Duodenal mucosa (tissue), 2 donors: ENCODE measurements at regions not wholly inside any gene's neighbourhood (a gene's known extent, or its start where the extent isn't known, plus 50 kb on each side); places are given as distances from the start of the nearest gene placed in this dataset.

Experiments used
- H3K27ac ChIP-seq: one replicate; pipeline ENCODE4 v1.7.0; 2013; ENCODE audit warnings: low read depth, low read length
- H3K27me3 ChIP-seq, 2 donors: one replicate each; pipeline ENCODE4 v1.7.0; 2013; ENCODE audit warnings: low read length in 2 of 2, control low read depth in 1 of 2; ENCODE audit not compliant: insufficient read depth in 2 of 2, control insufficient read depth in 1 of 2
- H3K36me3 ChIP-seq, 2 donors: one replicate each; pipeline ENCODE4 v1.7.0; 2013; ENCODE audit warnings: low read length in 2 of 2, control low read depth in 1 of 2; ENCODE audit not compliant: insufficient read depth in 2 of 2, control insufficient read depth in 1 of 2
- H3K4me1 ChIP-seq, 2 donors: one replicate each; pipeline ENCODE4 v1.7.0; 2013; ENCODE audit warnings: low read length in 2 of 2, control low read depth in 1 of 2; ENCODE audit not compliant: insufficient read depth in 2 of 2, control insufficient read depth in 1 of 2
- H3K4me3 ChIP-seq, 2 donors: one replicate each; pipeline ENCODE4 v1.7.0; 2013; ENCODE audit warnings: low read length in 2 of 2, low read depth in 1 of 2
- H3K9ac ChIP-seq, 2 donors: one replicate each; pipeline ENCODE4 v1.7.0; 2013; ENCODE audit warnings: low read length in 2 of 2, low read depth in 1 of 2
- H3K9me3 ChIP-seq, 2 donors: one replicate each; pipeline ENCODE4 v1.7.0; 2013; ENCODE audit warnings: low read length in 2 of 2, control low read depth in 1 of 2; ENCODE audit not compliant: control insufficient read depth in 1 of 2

GRCh38 chr17:71371809-71372208 is 749.0 kb upstream of the SOX9 start:
- Histone ChIP-seq H3K9ac (no peak overlapping the region), H3K27ac (no peak overlapping the region), H3K36me3 (no peaks in the 10 kb centered on the region), H3K9me3 (no peaks in the 10 kb centered on the region), H3K4me3 (no peak overlapping the region), H3K27me3 (no peaks in the 10 kb centered on the region), H3K4me1 (no peaks in the 10 kb centered on the region)

DNA sequence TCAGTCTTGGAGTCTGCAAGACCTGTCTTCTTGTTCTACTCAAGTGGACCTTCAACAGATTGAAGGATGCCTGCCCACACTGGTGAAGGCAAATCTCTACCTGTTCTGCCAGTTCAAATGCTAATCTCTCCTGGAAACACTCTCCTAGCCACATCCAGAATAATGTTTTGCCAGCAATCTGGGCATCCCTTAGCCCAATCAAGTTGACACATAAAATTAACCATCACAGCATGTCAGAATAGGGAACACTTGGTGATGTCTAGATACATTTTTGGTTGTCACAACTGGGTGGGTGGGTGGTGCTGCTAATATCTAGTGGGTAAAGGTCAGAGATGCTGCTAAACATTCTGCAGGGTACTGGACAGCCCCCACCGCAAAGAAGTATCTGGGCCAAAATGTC is 744.9 kb upstream of the SOX9 start:
- Histone ChIP-seq H3K27me3 (no peaks in the 10 kb centered on the region), H3K27ac (no peak overlapping the region)

GRCh38 chr17:71376933-71377332 is 743.9 kb upstream of the SOX9 start:
- no peaks in the 10 kb centered on the region for H3K36me3 ChIP-seq
- H3K27me3 ChIP-seq: no peaks in the 10 kb centered on the region
- H3K9ac ChIP-seq: no peak overlapping the region
- no peak overlapping the region for H3K4me3 ChIP-seq
- no peak overlapping the region for H3K27ac ChIP-seq
- H3K9me3 ChIP-seq: no peaks in the 10 kb centered on the region
- H3K4me1 ChIP-seq: no peaks in the 10 kb centered on the region

More for the DNA sequence above, 744.9 kb upstream of the SOX9 start:
- H3K9ac ChIP-seq: no peak overlapping the region
- no peaks in the 10 kb centered on the region for H3K36me3 ChIP-seq
- no peaks in the 10 kb centered on the region for H3K9me3 ChIP-seq
- no peak overlapping the region for H3K4me3 ChIP-seq
- H3K4me1 ChIP-seq: no peaks in the 10 kb centered on the region

GRCh38 chr17:71378036-71378435 is 742.8 kb upstream of the SOX9 start:
- Histone ChIP-seq H3K9me3 (no peaks in the 10 kb centered on the region), H3K27me3 (no peaks in the 10 kb centered on the region), H3K36me3 (no peaks in the 10 kb centered on the region), H3K4me3 (no peak overlapping the region), H3K27ac (no peak overlapping the region), H3K9ac (no peak overlapping the region), H3K4me1 (no peaks in the 10 kb centered on the region)

GRCh38 chr17:71378741-71379140 is 742.1 kb upstream of the SOX9 start:
- Histone ChIP-seq H3K4me3 (no peak overlapping the region), H3K27ac (no peak overlapping the region), H3K36me3 (no peaks in the 10 kb centered on the region), H3K9me3 (no peaks in the 10 kb centered on the region), H3K27me3 (no peaks in the 10 kb centered on the region), H3K9ac (no peak overlapping the region), H3K4me1 (no peaks in the 10 kb centered on the region)

DNA sequence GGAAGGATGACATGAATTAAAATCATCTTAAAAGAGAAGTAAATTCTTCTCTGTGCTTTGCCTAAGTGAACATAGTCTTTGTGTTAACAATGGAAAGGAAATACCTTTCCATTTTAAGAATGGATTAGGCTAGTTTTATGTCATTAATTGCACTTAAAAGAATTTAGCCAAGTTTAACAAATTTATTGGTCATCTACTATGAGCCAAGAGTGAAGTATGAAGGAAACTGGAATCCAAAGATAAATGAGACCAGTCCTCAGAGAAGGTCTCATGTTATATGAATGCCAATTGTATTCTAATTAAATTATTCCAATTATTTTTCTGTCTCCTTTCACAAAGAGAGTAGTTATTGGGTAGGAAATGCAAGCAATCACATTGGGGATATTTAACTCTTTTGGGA is 741.3 kb upstream of the SOX9 start:
- Histone ChIP-seq H3K36me3 (no peaks in the 10 kb centered on the region), H3K9ac (no peak overlapping the region), H3K9me3 (no peaks in the 10 kb centered on the region), H3K27me3 (no peaks in the 10 kb centered on the region), H3K4me3 (no peak overlapping the region), H3K27ac (no peak overlapping the region), H3K4me1 (no peaks in the 10 kb centered on the region)

DNA sequence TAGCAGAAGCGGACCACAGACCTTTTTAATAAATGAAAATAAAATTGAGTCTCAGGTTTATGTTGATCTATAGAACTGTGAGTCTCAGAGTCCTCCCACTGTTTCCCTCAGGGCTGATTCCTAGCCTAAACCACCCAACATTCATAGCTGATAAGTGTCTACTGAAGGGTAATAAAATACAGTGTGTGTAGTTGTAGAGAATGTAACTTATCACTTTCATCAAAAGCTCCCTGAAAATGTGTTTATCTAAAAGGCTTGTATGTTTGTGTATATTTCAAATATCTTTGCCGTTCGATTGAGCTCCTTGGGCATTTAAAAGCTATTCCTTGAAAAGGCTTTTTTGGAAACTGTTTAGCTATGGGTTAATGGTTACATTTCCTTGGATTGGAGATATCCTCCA is 740.3 kb upstream of the SOX9 start:
- no peak overlapping the region for H3K27ac ChIP-seq
- H3K9ac ChIP-seq: no peak overlapping the region
- H3K4me1 ChIP-seq: no peaks in the 10 kb centered on the region
- H3K9me3 ChIP-seq: no peaks in the 10 kb centered on the region
- no peak overlapping the region for H3K4me3 ChIP-seq
- H3K36me3 ChIP-seq: no peaks in the 10 kb centered on the region
- H3K27me3 ChIP-seq: no peaks in the 10 kb centered on the region

DNA sequence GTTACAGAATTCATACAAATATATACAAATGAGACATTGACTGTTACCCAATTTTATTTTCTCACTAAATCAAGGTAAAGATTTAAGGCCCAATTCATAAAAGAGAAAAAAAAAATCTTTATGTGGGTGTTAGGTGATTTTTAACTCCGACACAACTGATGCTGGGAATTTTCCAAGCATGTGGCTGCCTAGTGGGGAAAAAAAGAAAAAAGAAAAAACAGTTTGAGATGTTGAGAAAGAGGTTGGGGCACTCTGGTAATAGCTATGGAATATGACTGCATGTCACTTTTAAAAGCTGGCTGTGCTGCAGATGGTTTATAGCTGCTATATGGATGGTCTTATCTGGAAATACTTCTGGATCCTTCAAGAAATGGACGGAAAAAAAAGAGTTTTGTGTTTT is 739.9 kb upstream of the SOX9 start:
- Histone ChIP-seq H3K9me3 (no peaks in the 10 kb centered on the region), H3K27ac (no peak overlapping the region), H3K4me1 (no peaks in the 10 kb centered on the region)

GRCh38 chr17:71383091-71383490 is 737.7 kb upstream of the SOX9 start:
- H3K36me3 ChIP-seq: no peaks in the 10 kb centered on the region
- no peak overlapping the region for H3K27ac ChIP-seq
- no peak overlapping the region for H3K4me3 ChIP-seq
- H3K4me1 ChIP-seq: no peaks in the 10 kb centered on the region
- no peak overlapping the region for H3K9ac ChIP-seq
- H3K27me3 ChIP-seq: no peaks in the 10 kb centered on the region
- no peaks in the 10 kb centered on the region for H3K9me3 ChIP-seq

More for the DNA sequence above, 739.9 kb upstream of the SOX9 start:
- H3K4me3 ChIP-seq: no peak overlapping the region
- H3K36me3 ChIP-seq: no peaks in the 10 kb centered on the region
- H3K27me3 ChIP-seq: no peaks in the 10 kb centered on the region
- no peak overlapping the region for H3K9ac ChIP-seq

DNA sequence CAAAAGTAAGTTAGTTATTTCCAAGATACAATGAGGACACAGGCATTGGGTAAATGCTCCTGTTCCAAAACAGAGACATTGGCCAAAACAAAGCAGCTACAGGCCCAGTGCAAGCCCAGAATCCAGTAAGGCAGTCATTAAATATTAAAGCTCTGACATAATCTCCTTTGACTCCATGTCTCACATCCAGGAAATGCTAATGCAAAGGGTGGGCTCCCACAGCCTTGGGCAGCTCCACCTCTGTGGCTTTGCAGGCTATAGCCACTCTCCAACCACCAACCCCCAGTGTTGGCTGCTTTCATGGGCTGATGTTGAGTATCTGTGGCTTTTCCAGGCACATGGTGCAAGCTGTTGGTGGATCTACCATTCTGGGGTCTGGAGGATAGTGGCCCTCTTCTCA is 733.4 kb upstream of the SOX9 start:
- H3K27ac ChIP-seq: no peak overlapping the region
- no peaks in the 10 kb centered on the region for H3K4me1 ChIP-seq
- no peak overlapping the region for H3K4me3 ChIP-seq
- H3K27me3 ChIP-seq: no peaks in the 10 kb centered on the region
- no peaks in the 10 kb centered on the region for H3K36me3 ChIP-seq
- no peaks in the 10 kb centered on the region for H3K9me3 ChIP-seq
- no peak overlapping the region for H3K9ac ChIP-seq
